Natural killer cell (primary cell): ENCODE measurements at regions not wholly inside any gene's neighbourhood (a gene's known extent, or its start where the extent isn't known, plus 50 kb on each side); places are given as distances from the start of the nearest gene placed in this dataset.

ENCODE experiments used
- ATAC-seq, 3 donors: fragments of 150-1000 bp in 2 of 3; fragments of 200-7000 bp in 1 of 3; cut with Tn5 transposase; 1 replicate in 1 of 3; 2 replicates in 2 of 3; pipeline ENCODE4 v1.10.0; 2021; ENCODE audit warnings: mild to moderate bottlenecking in 2 of 3, moderate library complexity in 2 of 3
- DNase-seq, 2 donors: peaks; one replicate each; pipeline versions ENCODE4 v3.0.0 to v3.0.0-alpha.2; 2013 to 2021; ENCODE audit warnings: mixed read lengths in 1 of 2
- H3K27ac ChIP-seq: one replicate; pipeline ENCODE4 v1.5.1; 2013; ENCODE audit warnings: mild to moderate bottlenecking, low read length
- H3K27me3 ChIP-seq: one replicate; pipeline ENCODE4 v1.6.1; 2013; ENCODE audit warnings: low read length; ENCODE audit not compliant: control insufficient read depth, insufficient read depth
- H3K36me3 ChIP-seq: one replicate; pipeline ENCODE4 v1.6.1; 2013; ENCODE audit warnings: low read length; ENCODE audit not compliant: control insufficient read depth, insufficient read depth
- H3K4me1 ChIP-seq: one replicate; pipeline ENCODE4 v1.6.1; 2013; ENCODE audit warnings: low read length; ENCODE audit not compliant: control insufficient read depth, insufficient read depth
- H3K4me3 ChIP-seq: one replicate; pipeline ENCODE4 v1.5.1; 2013; ENCODE audit warnings: low read length
- H3K9me3 ChIP-seq: one replicate; pipeline ENCODE4 v1.6.1; 2013; ENCODE audit warnings: low read length; ENCODE audit not compliant: control insufficient read depth, insufficient read depth
- H3K27ac Mint-ChIP-seq, 2 donors: one replicate each; pipeline ENCODE4 v1.8.0; 2022; ENCODE audit warnings: mild to moderate bottlenecking in 2 of 2, mixed read lengths in 2 of 2, moderate library complexity in 1 of 2
- H3K27me3 Mint-ChIP-seq, 2 donors: one replicate each; pipeline ENCODE4 v1.8.0; 2022; ENCODE audit warnings: low read depth in 2 of 2, mixed read lengths in 2 of 2
- H3K36me3 Mint-ChIP-seq: one replicate; pipeline ENCODE4 v1.8.0; 2022; ENCODE audit warnings: mixed read lengths
- H3K4me1 Mint-ChIP-seq, 2 donors: one replicate each; pipeline ENCODE4 v1.8.0; 2022; ENCODE audit warnings: mixed read lengths in 2 of 2
- H3K4me3 Mint-ChIP-seq: one replicate; pipeline ENCODE4 v1.8.0; 2022; ENCODE audit warnings: mild to moderate bottlenecking, moderate library complexity, mixed read lengths
- H3K9me3 Mint-ChIP-seq, 2 donors: one replicate each; pipeline ENCODE4 v1.8.0; 2022; ENCODE audit warnings: mixed read lengths in 2 of 2
- WGBS: methylation state at CpG from one replicate; pipeline ENCODE4 v1.1.7; 2013; ENCODE audit warnings: missing lambda C conversion rate; ENCODE audit not compliant: insufficient coverage; 5-methylcytosine and 5-hydroxymethylcytosine counted together
- intact Hi-C: fragments of 100-400 bp; cut with micrococcal nuclease; formaldehyde crosslinking; loops from one replicate; pipeline ENCODE4 v1.14.2; 2022
- TF ChIP-seq, protein P1 (sequence below): fragments of 200-600 bp; IDR thresholded peaks from one replicate; pipeline ENCODE4 v1.8.0; 2022; ENCODE audit warnings: antibody characterized with exemption

DNA sequence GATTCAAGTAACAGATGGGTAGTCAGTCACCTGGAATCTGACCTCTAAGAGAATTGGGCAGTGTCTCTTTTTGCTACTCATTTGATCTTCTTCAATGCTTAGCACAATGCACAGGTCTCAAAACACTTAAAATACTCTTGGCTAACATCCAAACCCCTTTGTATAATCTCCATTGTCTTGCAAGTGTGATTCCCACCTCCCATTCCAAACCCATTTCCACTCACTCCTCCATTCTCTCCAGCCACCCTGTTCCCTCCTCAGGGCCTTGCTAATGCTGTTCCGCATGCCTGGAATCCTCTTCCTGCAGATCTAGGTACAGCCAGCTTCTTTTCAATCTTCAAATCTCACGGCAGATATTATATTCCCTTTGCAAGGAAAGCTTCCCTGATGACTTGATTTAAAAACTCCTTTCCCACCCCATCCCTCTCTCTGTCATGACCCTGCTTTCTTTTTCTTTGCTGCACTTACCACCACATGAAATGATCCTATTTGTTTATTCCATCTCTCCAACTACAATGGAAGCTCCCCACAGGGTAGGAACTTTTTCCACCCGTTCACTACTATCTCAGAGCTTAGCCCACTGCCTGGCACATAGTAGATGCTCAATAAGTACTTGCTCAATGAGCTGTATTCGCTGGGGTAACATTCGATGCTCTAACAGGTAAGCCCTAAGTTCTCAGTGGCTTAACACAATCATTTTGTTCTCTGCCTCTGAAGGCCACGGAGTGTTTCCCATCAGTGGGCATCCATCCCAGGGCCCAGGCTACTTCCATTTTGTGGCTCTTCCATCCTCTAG lies 121.7 kb downstream of the MN1 start:
- 88% methylated on average over 6 of the region's 6 CpGs for WGBS
- no peak for ATAC-seq
- intact Hi-C loops = no loop called here

DNA sequence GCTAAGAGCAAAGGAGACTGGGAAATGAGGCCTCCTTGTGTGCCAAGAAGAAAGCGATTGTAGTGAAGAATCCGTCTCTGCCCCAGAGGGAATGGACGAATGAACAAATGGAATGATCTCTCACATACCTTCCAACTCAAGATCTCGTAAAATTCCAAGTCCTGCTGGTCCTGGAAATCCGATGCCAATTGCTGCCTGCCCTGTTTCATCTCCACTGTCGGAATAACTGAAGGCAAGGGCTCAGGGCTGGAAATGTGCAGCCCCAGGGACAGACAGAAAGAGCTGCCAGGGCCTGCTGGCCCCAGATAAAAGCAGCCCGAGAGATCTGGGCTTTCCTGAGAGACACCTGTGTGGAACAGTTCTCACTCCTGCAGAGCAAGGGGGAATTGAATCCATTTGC lies 120.9 kb downstream of the MN1 start:
- no peaks in the 10 kb centered on the region for H3K4me1 Mint-ChIP-seq
- TF ChIP-seq, protein P1, sequence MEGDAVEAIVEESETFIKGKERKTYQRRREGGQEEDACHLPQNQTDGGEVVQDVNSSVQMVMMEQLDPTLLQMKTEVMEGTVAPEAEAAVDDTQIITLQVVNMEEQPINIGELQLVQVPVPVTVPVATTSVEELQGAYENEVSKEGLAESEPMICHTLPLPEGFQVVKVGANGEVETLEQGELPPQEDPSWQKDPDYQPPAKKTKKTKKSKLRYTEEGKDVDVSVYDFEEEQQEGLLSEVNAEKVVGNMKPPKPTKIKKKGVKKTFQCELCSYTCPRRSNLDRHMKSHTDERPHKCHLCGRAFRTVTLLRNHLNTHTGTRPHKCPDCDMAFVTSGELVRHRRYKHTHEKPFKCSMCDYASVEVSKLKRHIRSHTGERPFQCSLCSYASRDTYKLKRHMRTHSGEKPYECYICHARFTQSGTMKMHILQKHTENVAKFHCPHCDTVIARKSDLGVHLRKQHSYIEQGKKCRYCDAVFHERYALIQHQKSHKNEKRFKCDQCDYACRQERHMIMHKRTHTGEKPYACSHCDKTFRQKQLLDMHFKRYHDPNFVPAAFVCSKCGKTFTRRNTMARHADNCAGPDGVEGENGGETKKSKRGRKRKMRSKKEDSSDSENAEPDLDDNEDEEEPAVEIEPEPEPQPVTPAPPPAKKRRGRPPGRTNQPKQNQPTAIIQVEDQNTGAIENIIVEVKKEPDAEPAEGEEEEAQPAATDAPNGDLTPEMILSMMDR = no peak
- ATAC-seq = no peak

More for the DNA sequence above, 121.7 kb downstream of the MN1 start:
- Histone ChIP-seq H3K9me3 (no peaks in the 10 kb centered on the region), H3K27me3 (no peaks in the 10 kb centered on the region), H3K36me3 (no peaks in the 10 kb centered on the region), H3K4me3 (no peak overlapping the region), H3K4me1 (no peaks in the 10 kb centered on the region), H3K27ac (no peak overlapping the region)
- Mint-ChIP-seq H3K36me3 (no peaks in the 10 kb centered on the region), H3K27ac (no peak overlapping the region), H3K4me3 (no peak overlapping the region), H3K27me3 (peaks cover 0 to 7% of the 10 kb centered on the region in 2 donors), H3K9me3 (no peaks in the 10 kb centered on the region), H3K4me1 (no peaks in the 10 kb centered on the region)
- TF ChIP-seq, protein P1 = no peak
- no peak for DNase-seq

DNA sequence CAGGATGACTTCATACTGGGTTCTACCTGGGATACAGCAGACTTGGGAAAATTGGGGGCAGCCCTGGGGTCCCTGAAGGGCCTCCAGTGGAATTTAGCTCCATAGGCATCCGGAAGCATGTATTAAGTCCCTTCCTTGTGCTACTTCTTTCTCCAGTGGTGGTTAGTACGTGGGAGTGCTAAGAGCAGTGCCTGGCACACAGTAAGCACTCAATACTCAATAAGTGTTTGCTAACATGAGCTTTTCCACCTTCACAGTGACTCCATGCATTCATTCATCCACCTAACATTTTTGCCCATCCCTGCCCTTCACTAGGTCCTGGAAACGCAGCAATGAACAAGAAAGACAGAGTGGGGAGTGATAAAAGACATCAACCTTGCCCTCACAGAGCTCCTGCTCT lies 120.5 kb downstream of the MN1 start:
- intact Hi-C loops = no loop called here
- Histone ChIP-seq H3K27ac (no peak overlapping the region), H3K9me3 (no peaks in the 10 kb centered on the region), H3K36me3 (no peaks in the 10 kb centered on the region), H3K4me3 (no peak overlapping the region), H3K27me3 (no peaks in the 10 kb centered on the region), H3K4me1 (no peaks in the 10 kb centered on the region)
- no peak for ATAC-seq
- WGBS = 86% methylated on average over 3 of the region's 3 CpGs
- H3K36me3 Mint-ChIP-seq = no peaks in the 10 kb centered on the region
- no peak overlapping the region for H3K27ac Mint-ChIP-seq
- H3K4me3 Mint-ChIP-seq = no peak overlapping the region
- no peak for DNase-seq
- peaks cover 0 to 7% of the 10 kb centered on the region in 2 donors for H3K27me3 Mint-ChIP-seq
- no peaks in the 10 kb centered on the region for H3K9me3 Mint-ChIP-seq
- TF ChIP-seq, protein P1 = no peak
- H3K4me1 Mint-ChIP-seq = no peaks in the 10 kb centered on the region

More for the DNA sequence above, 120.9 kb downstream of the MN1 start:
- intact Hi-C loops = no loop called here
- Histone ChIP-seq H3K27ac (no peak overlapping the region), H3K9me3 (no peaks in the 10 kb centered on the region), H3K4me3 (no peak overlapping the region), H3K27me3 (no peaks in the 10 kb centered on the region), H3K4me1 (no peaks in the 10 kb centered on the region), H3K36me3 (no peaks in the 10 kb centered on the region)
- H3K27ac Mint-ChIP-seq = no peak overlapping the region
- DNase-seq = no peak
- H3K36me3 Mint-ChIP-seq = no peaks in the 10 kb centered on the region
- H3K27me3 Mint-ChIP-seq = peaks cover 0 to 7% of the 10 kb centered on the region in 2 donors
- no peak overlapping the region for H3K4me3 Mint-ChIP-seq
- 89% methylated on average over 7 of the region's 7 CpGs for WGBS
- no peaks in the 10 kb centered on the region for H3K9me3 Mint-ChIP-seq

DNA sequence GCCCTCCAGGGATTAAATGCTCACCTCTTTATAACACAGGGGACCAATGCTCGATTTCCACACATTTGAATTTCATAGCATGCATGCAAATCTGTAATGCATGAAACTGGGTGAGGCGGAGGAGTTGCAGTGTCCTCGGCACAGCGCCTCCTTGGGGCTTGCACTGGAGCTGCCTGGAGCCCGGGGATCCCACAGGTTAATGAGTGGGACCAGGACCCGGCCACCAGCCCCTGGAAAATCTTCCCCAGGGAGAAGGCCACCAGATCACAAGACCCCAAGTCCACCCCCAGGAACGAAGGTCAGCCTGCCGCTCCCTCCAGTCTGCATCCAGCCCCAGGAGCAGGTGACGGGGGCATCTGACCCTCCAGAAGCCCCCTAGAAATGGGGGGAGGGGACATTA lies 119.1 kb downstream of the MN1 start:
- peaks cover 0 to 7% of the 10 kb centered on the region in 2 donors for H3K27me3 Mint-ChIP-seq
- H3K4me3 Mint-ChIP-seq = no peak overlapping the region
- H3K4me1 Mint-ChIP-seq = no peaks in the 10 kb centered on the region
- no peak overlapping the region for H3K27ac Mint-ChIP-seq
- no peaks in the 10 kb centered on the region for H3K4me1 ChIP-seq
- DNase-seq (no peak), ATAC-seq (no peak)
- H3K27ac ChIP-seq = no peak overlapping the region
- intact Hi-C loops = no loop called here
- H3K27me3 ChIP-seq = no peaks in the 10 kb centered on the region
- H3K36me3 ChIP-seq = no peaks in the 10 kb centered on the region
- no peak overlapping the region for H3K4me3 ChIP-seq
- WGBS = 80% methylated on average over 9 of the region's 9 CpGs
- H3K9me3 ChIP-seq = no peaks in the 10 kb centered on the region
- TF ChIP-seq, protein P1 = no peak
- no peaks in the 10 kb centered on the region for H3K9me3 Mint-ChIP-seq
- H3K36me3 Mint-ChIP-seq = no peaks in the 10 kb centered on the region
